ENCODE measurements at regions not wholly inside any gene's neighbourhood (a gene's known extent, or its start where the extent isn't known, plus 50 kb on each side); places are given as distances from the start of the nearest gene placed in this dataset.

DNA sequence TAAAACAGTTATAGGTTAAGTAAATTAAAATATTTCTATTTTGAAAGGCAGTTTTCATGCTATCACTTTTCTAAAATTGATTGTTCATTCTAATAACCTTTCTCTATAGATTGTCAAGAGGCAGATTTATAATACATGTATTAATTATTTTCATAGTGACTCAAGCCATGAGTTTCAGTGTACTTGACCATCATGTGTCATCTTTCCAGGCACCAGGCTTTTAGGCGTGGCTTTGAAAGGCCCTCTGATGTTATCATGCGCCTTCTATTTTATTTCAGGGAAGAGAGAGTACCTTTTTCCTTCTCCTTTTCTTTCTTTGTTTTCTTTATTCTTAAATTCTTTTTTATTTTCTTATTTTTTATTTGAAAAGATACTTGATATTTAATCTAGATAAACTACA, 128.3 kb upstream of the ETAA1 start:
- 90% methylated on average over 2 of the region's 2 CpGs for WGBS
- no peak for DNase-seq (ENCODE audit: low spot score in 2 of 2)
- Histone ChIP-seq H3K9me3 (no peaks in the 10 kb centered on the region), H3K27me3 (no peaks in the 10 kb centered on the region), H3K4me1 (no peaks in the 10 kb centered on the region), H3K4me3 (no peak overlapping the region), H3K27ac (no peak overlapping the region), H3K36me3 (no peaks in the 10 kb centered on the region)
- no peak for TF ChIP-seq POLR2A (IDR thresholded peaks at IDR 0.05)
- no peak for TF ChIP-seq EP300 (IDR thresholded peaks at IDR 0.05)
- TF ChIP-seq POLR2AphosphoS5 (IDR thresholded peaks at IDR 0.05): no peak
- TF ChIP-seq CTCF (IDR thresholded peaks at IDR 0.05): no peak

- Histone ChIP-seq H3K36me3 (no peaks in the 10 kb centered on the region), H3K9me3 (no peaks in the 10 kb centered on the region), H3K27ac (no peak overlapping the region), H3K4me1 (no peaks in the 10 kb centered on the region), H3K4me3 (no peak overlapping the region), H3K27me3 (no peaks in the 10 kb centered on the region)
- no peak for DNase-seq (ENCODE audit: low spot score in 2 of 2)
- TF ChIP-seq POLR2A (IDR thresholded peaks at IDR 0.05) (no peak), POLR2AphosphoS5 (IDR thresholded peaks at IDR 0.05) (no peak), CTCF (IDR thresholded peaks at IDR 0.05) (no peak), EP300 (IDR thresholded peaks at IDR 0.05) (no peak)
- WGBS: 86% methylated on average over 4 of the region's 4 CpGs
Observed at GRCh38 chr2:67272195-67272594, 124.9 kb upstream of the ETAA1 start.

GRCh38 chr2:67277450-67277849, 119.7 kb upstream of the ETAA1 start:
- TF ChIP-seq POLR2A (IDR thresholded peaks at IDR 0.05) (no peak), POLR2AphosphoS5 (IDR thresholded peaks at IDR 0.05) (no peak), EP300 (IDR thresholded peaks at IDR 0.05) (no peak), CTCF (IDR thresholded peaks at IDR 0.05) (no peak)
- Histone ChIP-seq H3K27ac (no peak overlapping the region), H3K36me3 (no peaks in the 10 kb centered on the region), H3K27me3 (no peaks in the 10 kb centered on the region), H3K4me1 (no peaks in the 10 kb centered on the region), H3K4me3 (no peak overlapping the region), H3K9me3 (no peaks in the 10 kb centered on the region)
- no peak for DNase-seq (ENCODE audit: low spot score in 2 of 2)
- 74% methylated on average over 7 of the region's 7 CpGs for WGBS

DNA sequence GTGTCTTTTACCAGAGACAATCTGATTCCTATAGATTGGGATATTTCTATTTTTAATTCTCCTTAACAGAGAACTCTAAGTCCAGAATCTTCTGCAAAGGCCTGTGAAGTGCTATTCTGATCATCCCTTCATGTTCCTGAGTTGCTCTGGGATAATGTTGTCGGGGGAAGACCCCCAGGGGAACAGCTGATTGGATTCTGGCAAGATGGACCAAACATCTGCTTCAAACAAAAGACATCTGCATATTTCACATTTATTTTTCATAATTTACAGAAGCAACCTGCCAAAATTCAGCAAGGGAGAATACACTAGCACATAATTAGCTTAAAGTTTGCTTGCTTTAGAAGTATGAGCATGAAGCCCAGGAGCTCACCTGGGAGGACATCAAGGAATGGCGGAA, 116.0 kb upstream of the ETAA1 start:
- Histone ChIP-seq H3K4me1 (no peaks in the 10 kb centered on the region), H3K27ac (no peak overlapping the region), H3K27me3 (no peaks in the 10 kb centered on the region), H3K9me3 (no peaks in the 10 kb centered on the region), H3K36me3 (no peaks in the 10 kb centered on the region), H3K4me3 (no peak overlapping the region)
- WGBS: 80% methylated on average over 2 of the region's 2 CpGs
- no peak for DNase-seq (ENCODE audit: low spot score in 2 of 2)
- TF ChIP-seq EP300 (IDR thresholded peaks at IDR 0.05): no peak
- no peak for TF ChIP-seq POLR2A (IDR thresholded peaks at IDR 0.05)
- TF ChIP-seq CTCF (IDR thresholded peaks at IDR 0.05): no peak
- TF ChIP-seq POLR2AphosphoS5 (IDR thresholded peaks at IDR 0.05): no peak

GRCh38 chr2:67283641-67284040, 113.5 kb upstream of the ETAA1 start:
- no peak for DNase-seq (ENCODE audit: low spot score in 2 of 2)
- Histone ChIP-seq H3K36me3 (no peaks in the 10 kb centered on the region), H3K4me1 (no peaks in the 10 kb centered on the region), H3K4me3 (no peak overlapping the region), H3K9me3 (no peaks in the 10 kb centered on the region), H3K27me3 (no peaks in the 10 kb centered on the region), H3K27ac (no peak overlapping the region)
- TF ChIP-seq EP300 (IDR thresholded peaks at IDR 0.05) (no peak), POLR2AphosphoS5 (IDR thresholded peaks at IDR 0.05) (no peak), POLR2A (IDR thresholded peaks at IDR 0.05) (no peak), CTCF (IDR thresholded peaks at IDR 0.05) (no peak)
